HFF-Myc (cell line): ENCODE measurements at regions not wholly inside any gene's neighbourhood (a gene's known extent, or its start where the extent isn't known, plus 50 kb on each side); places are given as distances from the start of the nearest gene placed in this dataset.

ENCODE experiments used
- DNase-seq: peaks from one replicate; pipeline ENCODE4 v3.0.0-alpha.2; 2011; ENCODE audit warnings: low read depth; ENCODE audit errors: extremely low read depth
- H3K4me3 ChIP-seq: replicated peaks from 2 replicates; pipeline ENCODE4 v1.5.1; 2011; ENCODE audit warnings: low read depth, mild to moderate bottlenecking, control low read depth, low read length
- CTCF ChIP-seq: IDR thresholded peaks from 2 replicates; pipeline ENCODE4 v1.5.1; 2012; ENCODE audit warnings: mild to moderate bottlenecking, low read depth, low read length, control low read depth; ENCODE audit errors: missing control alignments

- no peak overlapping the region for H3K4me3 ChIP-seq
- no peak for DNase-seq
- TF ChIP-seq CTCF: no peak
These were observed 284.0 kb upstream of the TLE4 start for GRCh38 chr9:79287708-79288290.

- no peak overlapping the region for H3K4me3 ChIP-seq
- no peak for TF ChIP-seq CTCF
- no peak for DNase-seq
These were observed 281.9 kb upstream of the TLE4 start for GRCh38 chr9:79289856-79290255.

- TF ChIP-seq CTCF: no peak
- no peak for DNase-seq
- H3K4me3 ChIP-seq: no peak overlapping the region
These were observed 279.0 kb upstream of the TLE4 start for GRCh38 chr9:79292731-79293280.

GRCh38 chr9:79300068-79300467 is 271.7 kb upstream of the TLE4 start:
- TF ChIP-seq CTCF: no peak
- no peak for DNase-seq
- no peak overlapping the region for H3K4me3 ChIP-seq

GRCh38 chr9:79301085-79301484 is 270.7 kb upstream of the TLE4 start:
- H3K4me3 ChIP-seq: no peak overlapping the region
- TF ChIP-seq CTCF: no peak
- DNase-seq: no peak

- no peak for TF ChIP-seq CTCF
- no peak for DNase-seq
- no peak overlapping the region for H3K4me3 ChIP-seq
These were observed 270.0 kb upstream of the TLE4 start for GRCh38 chr9:79301551-79302391.
